HG03442 (cell line): ENCODE measurements at regions not wholly inside any gene's neighbourhood (a gene's known extent, or its start where the extent isn't known, plus 50 kb on each side); places are given as distances from the start of the nearest gene placed in this dataset.
"Not testable (repeated sequence)": the region's sequence is repeated elsewhere in the genome, so short reads cannot be mapped to it uniquely, and the experiment has no call there.

ENCODE experiments used
- ATAC-seq: cut with Tn5 transposase; IDR thresholded peaks from one replicate; pipeline ENCODE4 v1.9.1; 2021; ENCODE audit warnings: mild to moderate bottlenecking, moderate library complexity; ENCODE audit not compliant: unreplicated experiment

DNA sequence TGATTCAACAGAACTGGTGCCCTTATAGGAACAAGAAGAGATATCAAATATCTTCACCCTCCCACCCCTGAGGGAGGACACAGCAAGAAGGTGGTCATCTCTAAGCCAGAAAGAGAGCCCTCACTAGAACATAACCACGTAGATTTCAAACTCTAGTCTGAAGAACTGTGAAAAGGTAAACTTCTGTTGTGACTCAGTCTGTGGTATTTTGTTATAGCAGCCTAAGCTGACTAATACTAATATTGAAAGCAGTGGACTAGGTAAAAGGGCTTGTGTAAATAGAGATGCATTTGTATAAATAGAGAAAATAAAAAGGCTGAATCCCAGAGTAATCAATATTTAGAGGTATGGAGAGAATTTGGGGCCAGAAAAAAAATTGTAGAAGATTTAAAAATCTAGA, 157.6 kb upstream of the CCNH start:
- ATAC-seq, result peak; percentile 77

DNA sequence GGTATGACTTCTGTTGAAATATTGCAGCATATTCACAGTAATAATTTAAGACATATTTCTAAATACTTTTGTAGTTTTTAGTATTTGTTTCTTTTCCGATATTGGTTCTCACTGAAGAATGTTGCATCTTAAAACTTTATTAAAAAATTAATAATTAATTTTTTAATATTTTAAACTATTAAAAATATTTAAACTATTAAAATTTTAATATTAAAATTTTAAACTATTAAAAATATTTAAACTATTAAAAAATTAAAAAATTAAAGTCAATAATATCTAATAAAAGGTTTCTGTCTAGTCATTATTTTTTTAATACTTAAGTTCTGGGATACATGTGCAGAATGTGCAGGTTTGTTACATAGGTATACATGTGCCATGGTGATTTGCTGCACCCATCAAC, 149.3 kb upstream of the CCNH start:
- no peak for ATAC-seq

GRCh38 chr5:87560528-87560927, 147.8 kb upstream of the CCNH start:
- no peak for ATAC-seq

DNA sequence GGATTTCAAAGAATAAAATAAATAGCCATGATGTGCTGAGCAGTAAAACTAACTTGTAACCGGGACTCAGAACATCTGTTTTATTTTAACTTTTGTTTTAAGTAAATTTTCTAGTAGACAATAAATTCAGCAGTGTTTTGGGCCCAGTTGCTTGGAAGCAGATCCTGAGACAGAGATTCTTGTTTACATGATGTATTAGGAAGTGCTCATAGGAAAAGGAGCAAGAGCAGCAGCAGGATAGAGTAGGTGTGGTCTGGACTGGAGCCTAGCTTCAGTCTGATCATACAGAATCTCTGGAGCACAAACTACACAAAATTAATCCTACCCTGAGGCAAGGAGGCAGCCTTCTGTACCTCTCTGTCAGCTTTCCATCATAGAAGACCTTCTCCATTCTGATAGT, 139.2 kb upstream of the CCNH start:
- ATAC-seq, result no peak

- no peak for ATAC-seq
These were observed 128.9 kb upstream of the CCNH start for GRCh38 chr5:87541676-87542075.

DNA sequence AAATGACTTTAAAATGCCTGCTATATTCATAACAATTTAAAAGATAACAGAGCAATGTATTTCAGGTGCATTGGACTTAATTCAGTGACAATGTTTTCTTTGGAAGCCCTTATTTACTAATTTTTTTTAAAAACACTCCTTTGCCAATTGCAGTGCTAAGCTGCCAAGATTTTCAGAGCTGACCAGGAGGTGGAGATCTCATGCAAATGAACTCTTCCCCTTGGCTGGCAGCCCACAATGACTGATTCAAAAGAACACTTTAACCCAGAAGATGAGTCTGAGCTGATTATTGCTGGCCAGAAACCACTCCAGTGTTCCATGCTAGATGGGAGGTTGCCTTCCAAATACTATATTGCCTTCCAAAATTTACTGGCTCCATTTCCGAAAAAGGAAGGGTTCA, 128.3 kb upstream of the CCNH start:
- ATAC-seq, result no peak

GRCh38 chr5:87539839-87540238, 127.1 kb upstream of the CCNH start:
- no peak for ATAC-seq

- ATAC-seq, result no peak
These were observed 123.6 kb upstream of the CCNH start for GRCh38 chr5:87536365-87536764.

GRCh38 chr5:87535706-87536105, 123.0 kb upstream of the CCNH start:
- no peak for ATAC-seq

GRCh38 chr5:87529486-87530076, 116.9 kb upstream of the CCNH start:
- ATAC-seq, result no peak

DNA sequence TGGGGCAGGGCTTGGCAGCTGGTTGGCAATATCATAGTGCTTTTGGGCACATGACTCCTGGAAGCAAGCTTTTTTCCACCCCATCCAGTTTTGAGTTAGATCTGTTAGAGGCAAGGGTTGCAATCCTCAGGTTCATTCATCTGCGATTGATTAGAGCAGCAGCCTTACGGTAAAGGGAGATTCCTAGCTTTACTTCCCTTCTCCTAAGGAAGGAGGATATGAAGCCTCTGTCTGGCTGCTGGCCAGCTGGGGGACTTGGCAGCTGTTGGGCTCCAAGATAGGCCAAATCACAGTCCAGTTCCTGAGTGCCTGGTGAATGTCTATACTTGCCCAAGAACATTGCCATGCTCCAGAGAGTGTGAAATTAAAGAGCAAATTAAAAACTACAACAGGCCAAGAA, 113.4 kb upstream of the CCNH start:
- ATAC-seq, result no peak

- no peak for ATAC-seq
These were observed 111.5 kb upstream of the CCNH start for GRCh38 chr5:87524217-87524616.

DNA sequence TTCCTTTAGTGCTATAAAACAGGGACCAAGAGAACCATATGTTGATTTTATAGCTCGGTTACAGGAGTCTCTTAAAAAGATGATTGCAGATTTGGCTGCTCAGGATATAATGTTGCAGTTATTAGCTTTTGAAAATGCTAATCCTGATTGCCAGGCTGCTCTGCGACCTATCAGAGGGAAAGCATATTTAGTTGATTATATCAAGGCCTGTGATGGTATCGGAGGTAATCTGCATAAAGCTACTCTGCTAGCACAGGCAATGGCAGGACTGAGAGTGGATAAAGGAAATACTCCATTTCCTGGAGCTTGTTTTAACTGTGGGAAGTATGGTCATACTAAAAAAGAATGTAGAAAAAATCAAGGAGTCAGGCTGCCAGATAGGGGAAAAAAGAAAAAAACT, 99.0 kb upstream of the CCNH start:
- ATAC-seq, result not testable (repeated sequence)

DNA sequence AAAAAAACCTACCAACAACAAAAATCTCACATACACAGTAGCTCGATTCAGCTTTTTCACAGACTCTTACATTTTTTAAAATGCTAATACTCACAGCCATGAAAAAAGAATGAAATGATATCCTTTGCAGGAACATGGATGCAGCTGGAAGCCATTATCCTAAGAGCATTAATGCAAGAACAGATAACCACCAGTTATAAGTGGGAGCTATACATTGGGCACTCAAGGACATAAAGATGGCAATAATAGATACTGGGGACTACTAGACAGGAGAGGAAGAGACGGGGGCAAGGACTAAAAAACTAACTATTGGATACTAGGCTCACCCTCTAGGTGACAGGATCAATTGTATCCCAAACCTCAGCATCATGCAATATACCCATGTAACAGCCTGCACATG, 90.3 kb upstream of the CCNH start:
- no peak for ATAC-seq

- no peak for ATAC-seq
These were observed 87.0 kb upstream of the CCNH start for GRCh38 chr5:87499478-87500410.
